ENCODE measurements at regions not wholly inside any gene's neighbourhood (a gene's known extent, or its start where the extent isn't known, plus 50 kb on each side); places are given as distances from the start of the nearest gene placed in this dataset.

DNA sequence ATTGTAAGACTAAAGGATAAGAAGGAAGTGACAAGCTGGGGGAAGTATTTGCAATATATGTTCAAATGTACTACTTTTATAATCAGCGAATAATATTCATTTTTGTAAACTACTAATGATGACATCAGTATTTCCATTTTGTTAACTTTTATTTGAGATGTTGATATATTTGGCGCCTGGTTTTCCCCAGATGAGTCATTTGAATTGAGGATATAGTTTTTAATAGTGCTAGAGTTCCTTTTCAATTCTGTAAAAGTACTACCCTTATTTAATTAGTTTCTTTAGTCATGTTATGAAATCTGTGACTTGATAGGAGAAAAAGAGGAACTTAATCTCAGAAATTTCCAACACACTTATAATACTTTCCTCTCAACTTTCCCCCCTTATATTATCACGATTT lies 495.3 kb downstream of the IRS1 start:
- TF ChIP-seq, protein P1, sequence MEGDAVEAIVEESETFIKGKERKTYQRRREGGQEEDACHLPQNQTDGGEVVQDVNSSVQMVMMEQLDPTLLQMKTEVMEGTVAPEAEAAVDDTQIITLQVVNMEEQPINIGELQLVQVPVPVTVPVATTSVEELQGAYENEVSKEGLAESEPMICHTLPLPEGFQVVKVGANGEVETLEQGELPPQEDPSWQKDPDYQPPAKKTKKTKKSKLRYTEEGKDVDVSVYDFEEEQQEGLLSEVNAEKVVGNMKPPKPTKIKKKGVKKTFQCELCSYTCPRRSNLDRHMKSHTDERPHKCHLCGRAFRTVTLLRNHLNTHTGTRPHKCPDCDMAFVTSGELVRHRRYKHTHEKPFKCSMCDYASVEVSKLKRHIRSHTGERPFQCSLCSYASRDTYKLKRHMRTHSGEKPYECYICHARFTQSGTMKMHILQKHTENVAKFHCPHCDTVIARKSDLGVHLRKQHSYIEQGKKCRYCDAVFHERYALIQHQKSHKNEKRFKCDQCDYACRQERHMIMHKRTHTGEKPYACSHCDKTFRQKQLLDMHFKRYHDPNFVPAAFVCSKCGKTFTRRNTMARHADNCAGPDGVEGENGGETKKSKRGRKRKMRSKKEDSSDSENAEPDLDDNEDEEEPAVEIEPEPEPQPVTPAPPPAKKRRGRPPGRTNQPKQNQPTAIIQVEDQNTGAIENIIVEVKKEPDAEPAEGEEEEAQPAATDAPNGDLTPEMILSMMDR (tag by site-specific recombination; IDR thresholded peaks at IDR 0.05), result no peak
- TF ChIP-seq ZNF138 (tag by site-specific recombination; IDR thresholded peaks at IDR 0.05; ENCODE audit: borderline replicate concordance) (no peak), ZNF274 (IDR thresholded peaks at IDR 0.05; ENCODE audit: low read length) (no peak), ZNF274 (tag by site-specific recombination; IDR thresholded peaks at IDR 0.05; ENCODE audit: borderline replicate concordance) (no peak), ZNF24 (tag by site-specific recombination; IDR thresholded peaks at IDR 0.05) (no peak)
- TF ChIP-seq, protein P2, sequence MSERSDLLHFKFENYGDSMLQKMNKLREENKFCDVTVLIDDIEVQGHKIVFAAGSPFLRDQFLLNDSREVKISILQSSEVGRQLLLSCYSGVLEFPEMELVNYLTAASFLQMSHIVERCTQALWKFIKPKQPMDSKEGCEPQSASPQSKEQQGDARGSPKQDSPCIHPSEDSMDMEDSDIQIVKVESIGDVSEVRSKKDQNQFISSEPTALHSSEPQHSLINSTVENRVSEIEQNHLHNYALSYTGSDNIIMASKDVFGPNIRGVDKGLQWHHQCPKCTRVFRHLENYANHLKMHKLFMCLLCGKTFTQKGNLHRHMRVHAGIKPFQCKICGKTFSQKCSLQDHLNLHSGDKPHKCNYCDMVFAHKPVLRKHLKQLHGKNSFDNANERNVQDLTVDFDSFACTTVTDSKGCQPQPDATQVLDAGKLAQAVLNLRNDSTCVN (tag by site-specific recombination; optimal IDR thresholded peaks at IDR 0.05), result no peak
- TF ChIP-seq, protein P3, sequence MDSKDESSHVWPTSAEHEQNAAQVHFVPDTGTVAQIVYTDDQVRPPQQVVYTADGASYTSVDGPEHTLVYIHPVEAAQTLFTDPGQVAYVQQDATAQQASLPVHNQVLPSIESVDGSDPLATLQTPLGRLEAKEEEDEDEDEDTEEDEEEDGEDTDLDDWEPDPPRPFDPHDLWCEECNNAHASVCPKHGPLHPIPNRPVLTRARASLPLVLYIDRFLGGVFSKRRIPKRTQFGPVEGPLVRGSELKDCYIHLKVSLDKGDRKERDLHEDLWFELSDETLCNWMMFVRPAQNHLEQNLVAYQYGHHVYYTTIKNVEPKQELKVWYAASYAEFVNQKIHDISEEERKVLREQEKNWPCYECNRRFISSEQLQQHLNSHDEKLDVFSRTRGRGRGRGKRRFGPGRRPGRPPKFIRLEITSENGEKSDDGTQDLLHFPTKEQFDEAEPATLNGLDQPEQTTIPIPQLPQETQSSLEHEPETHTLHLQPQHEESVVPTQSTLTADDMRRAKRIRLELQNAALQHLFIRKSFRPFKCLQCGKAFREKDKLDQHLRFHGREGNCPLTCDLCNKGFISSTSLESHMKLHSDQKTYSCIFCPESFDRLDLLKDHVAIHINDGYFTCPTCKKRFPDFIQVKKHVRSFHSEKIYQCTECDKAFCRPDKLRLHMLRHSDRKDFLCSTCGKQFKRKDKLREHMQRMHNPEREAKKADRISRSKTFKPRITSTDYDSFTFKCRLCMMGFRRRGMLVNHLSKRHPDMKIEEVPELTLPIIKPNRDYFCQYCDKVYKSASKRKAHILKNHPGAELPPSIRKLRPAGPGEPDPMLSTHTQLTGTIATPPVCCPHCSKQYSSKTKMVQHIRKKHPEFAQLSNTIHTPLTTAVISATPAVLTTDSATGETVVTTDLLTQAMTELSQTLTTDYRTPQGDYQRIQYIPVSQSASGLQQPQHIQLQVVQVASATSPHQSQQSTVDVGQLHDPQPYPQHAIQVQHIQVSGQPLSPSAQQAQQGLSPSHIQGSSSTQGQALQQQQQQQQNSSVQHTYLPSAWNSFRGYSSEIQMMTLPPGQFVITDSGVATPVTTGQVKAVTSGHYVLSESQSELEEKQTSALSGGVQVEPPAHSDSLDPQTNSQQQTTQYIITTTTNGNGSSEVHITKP (tag by site-specific recombination; IDR thresholded peaks at IDR 0.05), result no peak
